ENCODE measurements at regions not wholly inside any gene's neighbourhood (a gene's known extent, or its start where the extent isn't known, plus 50 kb on each side); places are given as distances from the start of the nearest gene placed in this dataset.

GRCh38 chr17:12421077-12421476, 244.6 kb upstream of the MYOCD start:
- no peak for TF ChIP-seq CTCF (IDR thresholded peaks at IDR 0.05)
- TF ChIP-seq POLR2AphosphoS5 (IDR thresholded peaks at IDR 0.05; ENCODE audit: insufficient read depth in 1 of 2, low read depth in 1 of 2), result no peak
